SK-N-SH (cell line): ENCODE measurements at regions not wholly inside any gene's neighbourhood (a gene's known extent, or its start where the extent isn't known, plus 50 kb on each side); places are given as distances from the start of the nearest gene placed in this dataset.

Source experiments
- CTCF ChIA-PET: fragments of 300-600, 350-600 bp; formaldehyde crosslinking; extraction: SDS; loops from one replicate; lab custom pipeline; 2021; lab: Yijun Ruan, JAX
- POLR2A ChIA-PET: fragments of 350-600 bp; sonication (Branson Sonifier 250); formaldehyde crosslinking; extraction: SDS; loops from one replicate; lab custom pipeline; 2020; ENCODE audit warnings: antibody characterized with exemption, inconsistent platforms; lab: Yijun Ruan, JAX
- DNase-seq: peaks from one replicate; pipeline ENCODE4 v3.0.0; 2012
- H2AFZ ChIP-seq: fragments of 200-600 bp; sonication (generic); 2 replicates; pipeline ENCODE4 v1.8.1; 2016; ENCODE audit warnings: antibody characterized with exemption, mild to moderate bottlenecking, low read depth
- H3F3A ChIP-seq: fragments of 200-600 bp; sonication (generic); replicated peaks from 2 replicates; pipeline ENCODE3; 2016; ENCODE audit warnings: antibody characterized with exemption, mild to moderate bottlenecking; ENCODE audit not compliant: insufficient read depth
- H3K27ac ChIP-seq, 2 experiments: fragments of 200-500 bp in 1 of 2; fragments of 200-600 bp in 1 of 2; sonication (Bioruptor generic) in 1 of 2; sonication (generic), shearing (Covaris generic) in 1 of 2; 2 replicates each; pipeline versions ENCODE4 v1.5.1 to v1.6.1; 2014 to 2016; ENCODE audit warnings: low read depth in 2 of 2, inconsistent platforms in 1 of 2, low read length in 1 of 2, mild to moderate bottlenecking in 1 of 2, mixed read lengths in 1 of 2
- H3K27me3 ChIP-seq: fragments of 200-600 bp; sonication (generic), shearing (Covaris generic); 2 replicates; pipeline ENCODE4 v1.6.1; 2016; ENCODE audit warnings: mixed run types; ENCODE audit not compliant: insufficient read depth
- H3K36me3 ChIP-seq, 2 experiments: fragments of 200-500 bp in 1 of 2; fragments of 200-600 bp in 1 of 2; sonication (Bioruptor generic) in 1 of 2; sonication (generic) in 1 of 2; replicated peaks in 1 of 2; 2 replicates each; pipeline versions ENCODE3 to v1.5.1; 2014 to 2016; ENCODE audit warnings: low read length in 1 of 2, mild to moderate bottlenecking in 1 of 2; ENCODE audit not compliant: insufficient read depth in 2 of 2, control insufficient read depth in 1 of 2
- H3K4me1 ChIP-seq, 2 experiments: fragments of 200-500 bp in 1 of 2; fragments of 200-600 bp in 1 of 2; sonication (Bioruptor generic) in 1 of 2; sonication (generic), shearing (Covaris generic) in 1 of 2; 2 replicates each; pipeline versions ENCODE4 v1.5.1 to v1.6.1; 2014 to 2016; ENCODE audit warnings: low read depth in 1 of 2, low read length in 1 of 2, mixed run types in 1 of 2; ENCODE audit not compliant: insufficient read depth in 2 of 2, control insufficient read depth in 1 of 2
- H3K4me2 ChIP-seq: fragments of 200-600 bp; sonication (generic), shearing (Covaris generic); 2 replicates; pipeline ENCODE4 v1.6.1; 2017; ENCODE audit warnings: mixed run types
- H3K4me3 ChIP-seq, 2 experiments: fragments of 200-500 bp in 1 of 2; fragments of 200-600 bp in 1 of 2; sonication (Bioruptor generic) in 1 of 2; sonication (generic), shearing (Covaris generic) in 1 of 2; 2 replicates each; pipeline versions ENCODE4 v1.5.1 to v1.8.1; 2014 to 2016; ENCODE audit warnings: low read depth in 2 of 2, inconsistent platforms in 1 of 2, low read length in 1 of 2, mild to moderate bottlenecking in 1 of 2, mixed read lengths in 1 of 2, moderate library complexity in 1 of 2
- H3K79me2 ChIP-seq: fragments of 200-600 bp; sonication (generic); 2 replicates; pipeline ENCODE4 v1.8.1; 2017; ENCODE audit warnings: mild to moderate bottlenecking; ENCODE audit not compliant: insufficient read depth
- H3K9ac ChIP-seq: fragments of 200-600 bp; sonication (generic); 2 replicates; pipeline ENCODE4 v1.6.1; 2017; ENCODE audit warnings: mixed run types
- H3K9me2 ChIP-seq: fragments of 200-600 bp; sonication (generic); 2 replicates; pipeline ENCODE4 v1.6.1; 2017; ENCODE audit warnings: mixed run types
- H3K9me3 ChIP-seq: fragments of 200-600 bp; sonication (generic); 2 replicates; pipeline ENCODE4 v1.6.1; 2017; ENCODE audit warnings: mixed run types, mild to moderate bottlenecking, moderate library complexity
- H4K20me1 ChIP-seq: fragments of 200-600 bp; sonication (generic); 2 replicates; pipeline ENCODE4 v1.6.1; 2017; ENCODE audit warnings: mild to moderate bottlenecking, mixed run types; ENCODE audit not compliant: insufficient read depth
- CHD2 ChIP-seq: fragments of 150-350 bp; IDR thresholded peaks from 2 replicates; pipeline ENCODE4 v1.6.1; 2018; ENCODE audit warnings: low read length; ENCODE audit not compliant: partially characterized antibody
- EP300 ChIP-seq, 2 experiments: IDR thresholded peaks; 2 replicates each; pipeline versions ENCODE4 v1.4.0 to v1.6.1; 2012; ENCODE audit warnings: borderline replicate concordance in 1 of 2, low read depth in 1 of 2, low read length in 1 of 2
- GATA2 ChIP-seq: sonication (generic); formaldehyde crosslinking; IDR thresholded peaks from 2 replicates; pipeline ENCODE4 v1.5.0; 2020; ENCODE audit warnings: mild to moderate bottlenecking, missing genetic modification reagents
- MXI1 ChIP-seq: IDR thresholded peaks from 2 replicates; pipeline ENCODE4 v1.6.1; 2012; ENCODE audit warnings: mild to moderate bottlenecking, low read depth, low read length, improper control_type of control experiment
- RCOR1 ChIP-seq: fragments of 150-350 bp; IDR thresholded peaks from 2 replicates; pipeline ENCODE4 v1.6.1; 2017; ENCODE audit warnings: antibody characterized with exemption, low read length
- REST ChIP-seq: IDR thresholded peaks from 2 replicates; pipeline ENCODE4 v1.6.1; 2012; ENCODE audit warnings: mild to moderate bottlenecking, low read depth, low read length, moderate library complexity
- USF2 ChIP-seq: fragments of 150-350 bp; IDR thresholded peaks from 2 replicates; pipeline ENCODE4 v1.6.1; 2017; ENCODE audit warnings: antibody characterized with exemption, low read length, low read depth, borderline replicate concordance
- WGBS: methylation state at CpG from one replicate; pipeline ENCODE4 v1.1.6; 2017; ENCODE audit warnings: low lambda C conversion rate; 5-methylcytosine and 5-hydroxymethylcytosine counted together

- no peak for TF ChIP-seq CHD2
- TF ChIP-seq, all 33 proteins: peak for 0
Measured at GRCh38 chr2:12096788-12097449, 350.5 kb downstream of the LPIN1 start (continued).

- Histone ChIP-seq H3K9me2 (no peaks in the 10 kb centered on the region), H2AFZ (no peak overlapping the region), H3K9me3 (no peaks in the 10 kb centered on the region), H3K4me3 (no peak overlapping the region), H3K27ac (no peak overlapping the region), H3K36me3 (no peaks in the 10 kb centered on the region), H3K79me2 (no peaks in the 10 kb centered on the region), H3F3A (no peaks in the 10 kb centered on the region), H3K9ac (no peak overlapping the region), H4K20me1 (no peaks in the 10 kb centered on the region), H3K27me3 (no peaks in the 10 kb centered on the region), H3K4me1 (no peaks in the 10 kb centered on the region), H3K4me2 (no peak overlapping the region)
- ChIA-PET CTCF (interaction anchor here (0.8 kb wide), 1 partner anchor 909 kb away, joined by 3 read pairs; no protein-coding TSS in a partner anchor), POLR2A (interaction anchor here (0.5 kb wide), 1 partner anchor 1176 kb away, joined by 3 read pairs; no protein-coding TSS in a partner anchor)
- TF ChIP-seq MXI1 = no peak
- no peak for TF ChIP-seq REST
- TF ChIP-seq USF2 = no peak
- no peak for TF ChIP-seq RCOR1
- 91% methylated on average over 7 of the region's 7 CpGs for WGBS
- DNase-seq = no peak
Measured at GRCh38 chr2:12097859-12098258, 351.4 kb downstream of the LPIN1 start.

GRCh38 chr2:12099374-12099773 lies 352.9 kb downstream of the LPIN1 start:
- Histone ChIP-seq H3K9me3 (no peaks in the 10 kb centered on the region), H3K79me2 (no peaks in the 10 kb centered on the region), H4K20me1 (no peaks in the 10 kb centered on the region), H3K27ac (no peak overlapping the region), H3K36me3 (no peaks in the 10 kb centered on the region), H3F3A (no peaks in the 10 kb centered on the region), H3K27me3 (no peaks in the 10 kb centered on the region), H3K4me2 (no peak overlapping the region), H3K9me2 (no peaks in the 10 kb centered on the region), H3K4me3 (no peak overlapping the region), H2AFZ (no peak overlapping the region), H3K9ac (no peak overlapping the region), H3K4me1 (no peaks in the 10 kb centered on the region)
- POLR2A ChIA-PET = no interaction called here
- TF ChIP-seq EP300 (IDR thresholded peaks at IDR 0.05; ENCODE audit: borderline replicate concordance in 1 of 2, low read depth in 1 of 2, low read length in 1 of 2) = no peak
- no peak for TF ChIP-seq GATA2
- WGBS = 78% methylated on average over 3 of the region's 3 CpGs
- no peak for DNase-seq
- CTCF ChIA-PET = interaction anchor here (1.2 kb wide), 1 partner anchor 13 kb away, joined by 4 read pairs; no protein-coding TSS in a partner anchor
